ENCODE measurements at regions not wholly inside any gene's neighbourhood (a gene's known extent, or its start where the extent isn't known, plus 50 kb on each side); places are given as distances from the start of the nearest gene placed in this dataset.
"Not testable (repeated sequence)": the region's sequence is repeated elsewhere in the genome, so short reads cannot be mapped to it uniquely, and the experiment has no call there.

DNA sequence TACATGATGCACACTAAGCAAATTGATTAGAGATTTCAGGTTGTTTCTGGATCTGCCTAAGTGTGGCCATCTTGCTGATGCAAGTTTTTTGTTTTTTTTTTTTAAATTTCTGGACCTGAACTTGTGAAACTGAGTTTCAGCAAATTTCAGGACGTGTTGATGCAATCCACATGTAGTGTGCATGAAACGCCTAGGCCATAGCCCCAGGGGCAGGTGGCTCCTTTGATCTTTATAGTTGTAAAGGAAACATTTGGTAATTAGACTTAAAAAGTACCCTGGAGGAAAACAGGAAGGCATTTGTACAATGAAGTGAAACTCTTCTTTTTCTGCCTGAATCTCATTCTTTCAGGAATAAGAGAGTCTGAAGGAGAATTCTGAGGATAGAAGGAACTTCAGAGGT, 162.2 kb upstream of the LHX8 start:
- Mint-ChIP-seq H3K9me3 (no peaks in the 10 kb centered on the region), H3K27me3 (no peaks in the 10 kb centered on the region), H3K4me1 (no peaks in the 10 kb centered on the region), H3K4me3 (no peak overlapping the region), H3K27ac (no peak overlapping the region), H3K36me3 (no peaks in the 10 kb centered on the region)
- ATAC-seq, result no peak

- Mint-ChIP-seq H3K27ac (no peak overlapping the region), H3K27me3 (no peaks in the 10 kb centered on the region), H3K36me3 (no peaks in the 10 kb centered on the region), H3K4me1 (no peaks in the 10 kb centered on the region), H3K9me3 (peaks cover 3% of the 10 kb centered on the region), H3K4me3 (no peak overlapping the region)
- ATAC-seq, result no peak
Measured at GRCh38 chr1:74976491-74976890, 157.7 kb upstream of the LHX8 start.

GRCh38 chr1:74992448-74992847, 141.7 kb upstream of the LHX8 start:
- H3K36me3 Mint-ChIP-seq, H3K4me1 Mint-ChIP-seq, ATAC-seq, H3K27ac Mint-ChIP-seq, H3K4me3 Mint-ChIP-seq, H3K9me3 Mint-ChIP-seq, H3K27me3 Mint-ChIP-seq: not testable (repeated sequence)

DNA sequence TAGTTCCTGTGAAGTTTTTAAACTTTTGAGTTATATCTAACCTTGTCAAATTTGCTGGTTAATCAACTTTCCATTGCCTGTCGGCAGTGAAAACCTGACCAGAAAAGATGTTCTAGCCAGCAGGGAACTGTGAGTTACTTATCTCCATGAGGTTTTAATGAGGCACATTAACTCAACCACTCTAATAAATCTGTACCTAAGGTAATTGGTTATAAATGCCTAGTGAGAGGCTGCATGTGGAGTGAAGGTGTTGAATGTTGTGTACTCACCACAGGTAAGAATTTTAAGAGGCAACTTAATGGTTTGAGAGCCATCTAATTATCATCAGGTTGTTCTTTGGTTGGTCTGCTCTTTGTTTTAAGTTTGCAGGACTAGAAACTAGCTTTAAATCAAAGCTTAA, 138.4 kb upstream of the LHX8 start:
- Mint-ChIP-seq H3K4me3 (no peak overlapping the region), H3K27ac (no peak overlapping the region), H3K36me3 (no peaks in the 10 kb centered on the region), H3K27me3 (no peaks in the 10 kb centered on the region), H3K4me1 (no peaks in the 10 kb centered on the region), H3K9me3 (no peaks in the 10 kb centered on the region)
- ATAC-seq, result no peak

DNA sequence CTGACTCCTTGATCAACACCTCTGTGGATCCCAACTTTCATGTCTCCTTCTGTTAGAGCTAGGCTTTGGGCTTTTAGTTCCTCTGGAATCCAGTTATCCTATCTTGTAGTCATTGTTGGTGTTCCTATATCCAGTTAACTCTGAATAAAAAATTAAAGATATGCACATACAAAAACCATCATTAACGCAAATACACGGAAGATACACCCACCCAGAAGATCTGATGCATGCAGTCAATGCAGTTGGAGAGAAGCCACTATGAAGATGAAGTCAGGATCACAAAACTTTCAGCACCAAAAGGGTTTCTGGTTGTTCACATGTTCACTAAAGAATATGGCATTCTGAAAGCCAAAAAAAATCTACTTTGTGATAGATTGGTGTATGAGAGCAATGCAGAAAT, 123.6 kb upstream of the LHX8 start:
- ATAC-seq, result no peak
- Mint-ChIP-seq H3K4me3 (no peak overlapping the region), H3K27me3 (no peaks in the 10 kb centered on the region), H3K27ac (no peak overlapping the region), H3K9me3 (peaks cover 6% of the 10 kb centered on the region), H3K36me3 (no peaks in the 10 kb centered on the region), H3K4me1 (no peaks in the 10 kb centered on the region)

- no peak overlapping the region for H3K27ac Mint-ChIP-seq
- H3K4me1 Mint-ChIP-seq, result no peaks in the 10 kb centered on the region
- ATAC-seq, result no peak
- peaks cover 16% of the 10 kb centered on the region for H3K9me3 Mint-ChIP-seq
- H3K36me3 Mint-ChIP-seq, result no peaks in the 10 kb centered on the region
- H3K4me3 Mint-ChIP-seq, result no peak overlapping the region
- no peaks in the 10 kb centered on the region for H3K27me3 Mint-ChIP-seq
Measured at GRCh38 chr1:75014250-75014649, 119.9 kb upstream of the LHX8 start.

GRCh38 chr1:75023005-75023404, 111.2 kb upstream of the LHX8 start:
- no peak for ATAC-seq
- no peak overlapping the region for H3K4me3 Mint-ChIP-seq
- no peaks in the 10 kb centered on the region for H3K27me3 Mint-ChIP-seq
- no peaks in the 10 kb centered on the region for H3K4me1 Mint-ChIP-seq
- H3K9me3 Mint-ChIP-seq, result no peaks in the 10 kb centered on the region
- no peaks in the 10 kb centered on the region for H3K36me3 Mint-ChIP-seq
- no peak overlapping the region for H3K27ac Mint-ChIP-seq

GRCh38 chr1:75034376-75034775, 99.8 kb upstream of the LHX8 start:
- no peak overlapping the region for H3K27ac Mint-ChIP-seq
- H3K4me3 Mint-ChIP-seq, result no peak overlapping the region
- H3K4me1 Mint-ChIP-seq, result no peaks in the 10 kb centered on the region
- ATAC-seq, result no peak
- no peaks in the 10 kb centered on the region for H3K36me3 Mint-ChIP-seq
- H3K27me3 Mint-ChIP-seq, result no peaks in the 10 kb centered on the region
- peaks cover 17% of the 10 kb centered on the region for H3K9me3 Mint-ChIP-seq

GRCh38 chr1:75035536-75035935, 98.7 kb upstream of the LHX8 start:
- Mint-ChIP-seq H3K9me3 (peaks cover 19% of the 10 kb centered on the region), H3K36me3 (no peaks in the 10 kb centered on the region), H3K4me1 (no peaks in the 10 kb centered on the region), H3K27ac (no peak overlapping the region), H3K27me3 (no peaks in the 10 kb centered on the region), H3K4me3 (no peak overlapping the region)
- ATAC-seq, result peak; percentile 27

GRCh38 chr1:75053207-75053606, 81.0 kb upstream of the LHX8 start:
- H3K4me3 Mint-ChIP-seq, result no peak overlapping the region
- no peaks in the 10 kb centered on the region for H3K36me3 Mint-ChIP-seq
- no peak for ATAC-seq
- H3K9me3 Mint-ChIP-seq, result peaks cover 13% of the 10 kb centered on the region
- no peak overlapping the region for H3K27ac Mint-ChIP-seq
- H3K4me1 Mint-ChIP-seq, result no peaks in the 10 kb centered on the region
- no peaks in the 10 kb centered on the region for H3K27me3 Mint-ChIP-seq

- H3K4me1 Mint-ChIP-seq, result no peaks in the 10 kb centered on the region
- H3K9me3 Mint-ChIP-seq, result peaks cover 20% of the 10 kb centered on the region
- no peaks in the 10 kb centered on the region for H3K27me3 Mint-ChIP-seq
- no peaks in the 10 kb centered on the region for H3K36me3 Mint-ChIP-seq
- no peak overlapping the region for H3K4me3 Mint-ChIP-seq
- ATAC-seq, result no peak
- H3K27ac Mint-ChIP-seq, result no peak overlapping the region
Measured at GRCh38 chr1:75058424-75058823, 75.8 kb upstream of the LHX8 start.

- Mint-ChIP-seq H3K9me3 (peaks cover 12% of the 10 kb centered on the region), H3K36me3 (no peaks in the 10 kb centered on the region), H3K4me3 (no peak overlapping the region), H3K27ac (no peak overlapping the region), H3K27me3 (peaks cover 7% of the 10 kb centered on the region), H3K4me1 (no peaks in the 10 kb centered on the region)
- ATAC-seq, result no peak
Measured at GRCh38 chr1:75062111-75062510, 72.1 kb upstream of the LHX8 start.

GRCh38 chr1:75067975-75068374, 66.2 kb upstream of the LHX8 start:
- no peaks in the 10 kb centered on the region for H3K36me3 Mint-ChIP-seq
- peaks cover 7% of the 10 kb centered on the region for H3K27me3 Mint-ChIP-seq
- ATAC-seq, result no peak
- no peaks in the 10 kb centered on the region for H3K4me1 Mint-ChIP-seq
- H3K9me3 Mint-ChIP-seq, result no peaks in the 10 kb centered on the region
- no peak overlapping the region for H3K27ac Mint-ChIP-seq
- no peak overlapping the region for H3K4me3 Mint-ChIP-seq

- Mint-ChIP-seq H3K4me1 (no peaks in the 10 kb centered on the region), H3K9me3 (no peaks in the 10 kb centered on the region), H3K27me3 (no peaks in the 10 kb centered on the region), H3K4me3 (no peak overlapping the region), H3K36me3 (no peaks in the 10 kb centered on the region), H3K27ac (no peak overlapping the region)
- no peak for ATAC-seq
Measured at GRCh38 chr1:75074831-75075395, 59.3 kb upstream of the LHX8 start.

DNA sequence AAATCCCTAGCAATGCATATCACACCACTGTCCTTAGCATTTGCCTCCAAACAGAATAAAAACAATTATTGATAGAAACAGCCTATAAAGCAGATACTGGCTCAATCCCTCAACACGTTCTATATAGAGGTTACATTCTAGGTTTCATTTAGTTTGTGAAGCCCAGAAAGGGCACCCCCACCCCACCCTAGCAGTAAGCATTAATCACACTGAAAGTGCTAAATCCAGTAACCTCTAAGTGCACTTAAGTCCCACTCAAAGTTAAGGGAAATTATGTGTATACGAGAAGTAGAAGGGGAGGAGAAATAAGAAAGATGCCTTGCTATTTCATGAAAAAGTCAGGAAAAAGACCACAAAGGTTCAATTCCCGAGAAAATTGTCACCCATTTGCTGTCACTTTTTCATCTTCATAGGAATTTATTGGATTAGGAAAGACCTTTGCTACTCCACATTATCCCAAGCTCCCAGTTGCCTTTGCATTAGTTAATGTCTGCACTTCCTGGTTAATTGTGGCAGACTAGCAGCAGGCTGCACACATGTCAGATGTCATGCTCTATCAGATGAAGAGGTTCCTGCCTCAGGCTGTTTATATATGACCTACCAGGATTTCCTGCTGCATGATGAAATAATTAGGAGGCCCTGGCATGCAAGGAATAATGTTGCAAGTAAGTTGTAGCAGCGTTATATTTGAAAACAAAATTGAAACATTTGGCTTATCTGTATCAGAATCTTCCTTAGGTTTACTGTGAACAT, 54.5 kb upstream of the LHX8 start:
- Mint-ChIP-seq H3K27me3 (no peaks in the 10 kb centered on the region), H3K9me3 (no peaks in the 10 kb centered on the region), H3K4me3 (no peak overlapping the region), H3K27ac (no peak overlapping the region), H3K4me1 (no peaks in the 10 kb centered on the region), H3K36me3 (no peaks in the 10 kb centered on the region)
- no peak for ATAC-seq

DNA sequence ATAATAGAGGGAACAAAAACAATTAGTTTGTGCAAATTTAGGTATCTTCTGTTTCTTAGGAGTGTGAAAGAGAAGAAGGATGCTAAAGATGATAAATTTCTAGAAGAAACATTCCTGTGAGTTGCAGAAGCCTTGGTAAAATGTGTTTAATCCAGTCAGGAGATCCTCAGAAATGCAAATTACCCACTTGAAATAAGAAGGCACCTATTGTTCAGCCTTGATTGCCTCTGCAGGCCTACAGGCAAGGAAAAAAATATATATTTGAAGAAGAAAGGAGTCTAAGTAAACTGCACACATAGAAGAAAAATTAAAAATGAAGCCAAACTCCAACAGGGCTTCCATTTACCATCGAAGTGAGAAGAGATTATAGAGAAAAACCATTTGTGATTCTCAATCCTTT, 51.0 kb upstream of the LHX8 start:
- Mint-ChIP-seq H3K27me3 (no peaks in the 10 kb centered on the region), H3K36me3 (no peaks in the 10 kb centered on the region), H3K27ac (no peak overlapping the region), H3K4me3 (no peak overlapping the region), H3K4me1 (no peaks in the 10 kb centered on the region), H3K9me3 (no peaks in the 10 kb centered on the region)
- no peak for ATAC-seq
